Endothelial cell of umbilical vein (primary cell): ENCODE measurements at regions not wholly inside any gene's neighbourhood (a gene's known extent, or its start where the extent isn't known, plus 50 kb on each side); places are given as distances from the start of the nearest gene placed in this dataset.

ENCODE experiments used
- BruUV-seq: library from RNA; stranded (reverse); fragments of 400-500 nt; replicated peaks from 2 replicates; lab custom pipeline; 2021; lab: Mats Ljungman, UMichigan
- CTCF ChIA-PET: fragments of 300-600, 350-600 bp; sonication (Branson Sonifier 250); formaldehyde crosslinking; loops from one replicate; lab custom pipeline; 2021; ENCODE audit warnings: antibody characterized with exemption, inconsistent platforms; lab: Charles Lee
- POLR2A ChIA-PET: fragments of 300-600, 350-600 bp; sonication (Branson Sonifier 250); formaldehyde crosslinking; loops from one replicate; lab custom pipeline; 2021; ENCODE audit warnings: antibody characterized with exemption, inconsistent platforms; lab: Charles Lee
- DNase-seq: peaks from one replicate; pipeline ENCODE4 v3.0.0-alpha.2; 2011; ENCODE audit warnings: low read depth, low spot score
- FAIRE-seq: peaks from 2 replicates; lab custom pipeline; 2011; peaks lifted over from hg19 to GRCh38; lab: Jason Lieb, UNC
- H2AFZ ChIP-seq: 2 replicates; pipeline ENCODE4 v1.6.0; 2012; ENCODE audit warnings: low read depth, low read length, control low read depth, inconsistent platforms
- H3K27ac ChIP-seq: 2 replicates; pipeline ENCODE4 v1.5.1; 2011; ENCODE audit warnings: low read depth, mild to moderate bottlenecking, control low read depth, low read length, moderate library complexity; ENCODE audit not compliant: insufficient read depth
- H3K27me3 ChIP-seq, 2 experiments: 2 replicates each; pipeline versions ENCODE4 v1.6.0 to v1.6.1; 2011; ENCODE audit warnings: low read length in 2 of 2, mixed read lengths in 1 of 2; ENCODE audit not compliant: control insufficient read depth in 2 of 2, insufficient read depth in 2 of 2
- H3K36me3 ChIP-seq, 2 experiments: 2 replicates in 1 of 2; 3 replicates in 1 of 2; pipeline ENCODE4 v1.5.1; 2011; ENCODE audit warnings: low read length in 2 of 2, mild to moderate bottlenecking in 1 of 2, moderate library complexity in 1 of 2; ENCODE audit not compliant: control insufficient read depth in 2 of 2, insufficient read depth in 2 of 2; ENCODE audit errors: extremely low read depth in 1 of 2
- H3K4me1 ChIP-seq: 3 replicates; pipeline ENCODE4 v1.5.1; 2011; ENCODE audit warnings: mild to moderate bottlenecking, low read length; ENCODE audit not compliant: control insufficient read depth, insufficient read depth; ENCODE audit errors: extremely low read depth
- H3K4me2 ChIP-seq: 2 replicates; pipeline ENCODE4 v1.6.1; 2011; ENCODE audit warnings: low read length, control low read depth, mixed read lengths; ENCODE audit not compliant: insufficient read depth
- H3K4me3 ChIP-seq, 3 experiments: fragments of 200-600 bp in 1 of 3; sonication (generic), shearing (Covaris generic) in 1 of 3; replicated peaks in 1 of 3; 2 replicates each; pipeline ENCODE4 v1.5.1; 2011 to 2016; ENCODE audit warnings: control low read depth in 3 of 3, low read length in 3 of 3, mild to moderate bottlenecking in 2 of 3, inconsistent platforms in 1 of 3, low read depth in 1 of 3, moderate library complexity in 1 of 3; ENCODE audit not compliant: insufficient read depth in 1 of 3
- H3K79me2 ChIP-seq: 2 replicates; pipeline ENCODE4 v1.6.0; 2012; ENCODE audit warnings: low read length, inconsistent platforms; ENCODE audit not compliant: control insufficient read depth, insufficient read depth
- H3K9ac ChIP-seq: replicated peaks from 2 replicates; pipeline ENCODE3; 2011; ENCODE audit warnings: low read length, control low read depth; ENCODE audit not compliant: insufficient read depth; ENCODE audit errors: extremely low read depth
- H3K9me1 ChIP-seq: replicated peaks from 3 replicates; pipeline ENCODE4 v1.6.0; 2011; ENCODE audit warnings: mild to moderate bottlenecking, low read length; ENCODE audit not compliant: control insufficient read depth, insufficient read depth; ENCODE audit errors: extremely low read depth
- H3K9me3 ChIP-seq: replicated peaks from 2 replicates; pipeline ENCODE4 v1.5.1; 2012; ENCODE audit warnings: low read length, inconsistent platforms; ENCODE audit not compliant: control insufficient read depth, insufficient read depth
- H4K20me1 ChIP-seq: replicated peaks from 2 replicates; pipeline ENCODE3; 2011; ENCODE audit warnings: mild to moderate bottlenecking, low read length; ENCODE audit not compliant: control insufficient read depth, insufficient read depth; ENCODE audit errors: extremely low read depth
- CTCF ChIP-seq, 2 donors: IDR thresholded peaks; 1 replicate in 1 of 2; 2 replicates in 1 of 2; pipeline ENCODE4 v1.5.1; 2011; ENCODE audit warnings: low read length in 2 of 2, mild to moderate bottlenecking in 2 of 2, moderate library complexity in 2 of 2, control low read depth in 1 of 2, inconsistent platforms in 1 of 2, low read depth in 1 of 2; ENCODE audit not compliant: insufficient read depth in 1 of 2; ENCODE audit errors: extremely low read depth in 1 of 2
- EZH2 ChIP-seq: IDR thresholded peaks from 2 replicates; pipeline ENCODE4 v1.6.1; 2012; ENCODE audit warnings: borderline replicate concordance, low read depth, mild to moderate bottlenecking, moderate library complexity, low read length, inconsistent platforms; ENCODE audit not compliant: severe bottlenecking
- FOS ChIP-seq: IDR thresholded peaks from 2 replicates; pipeline ENCODE4 v1.6.1; 2011; ENCODE audit warnings: mild to moderate bottlenecking, low read length, moderate library complexity, borderline replicate concordance; ENCODE audit not compliant: insufficient read depth
- GATA2 ChIP-seq: IDR thresholded peaks from 2 replicates; pipeline ENCODE4 v1.7.0; 2011; ENCODE audit warnings: low read depth, mild to moderate bottlenecking, moderate library complexity, mixed read lengths, low read length; ENCODE audit not compliant: insufficient read length, insufficient read depth
- JUN ChIP-seq: IDR thresholded peaks from 2 replicates; pipeline ENCODE4 v1.6.1; 2011; ENCODE audit warnings: borderline replicate concordance, low read depth; ENCODE audit not compliant: insufficient read length, insufficient read depth
- MAX ChIP-seq: IDR thresholded peaks from 2 replicates; pipeline ENCODE4 v1.6.1; 2011; ENCODE audit not compliant: insufficient read depth, insufficient read length
- MYC ChIP-seq: IDR thresholded peaks from one replicate; pipeline ENCODE4 v1.6.1; 2011; ENCODE audit warnings: mild to moderate bottlenecking, low read depth, low read length
- POLR2A ChIP-seq: IDR thresholded peaks from 2 replicates; pipeline ENCODE4 v1.6.1; 2012; ENCODE audit warnings: low read depth, mild to moderate bottlenecking, control low read depth, low read length
- dilution Hi-C: fragments of 300-500 bp; cut with MboI; formaldehyde crosslinking; loops from one replicate; pipeline ENCODE4 v1.15.0; 2019; ENCODE audit warnings: low sequenced_read_pairs; ENCODE audit not compliant: extremely low pct_ligation_motif_present
- intact Hi-C: fragments of 100-400 bp; cut with micrococcal nuclease; formaldehyde crosslinking; loops from one replicate; pipeline ENCODE4 v1.10.0; 2022

- ChIA-PET POLR2A (no interaction called here), CTCF (no interaction called here)
- no peaks in the 10 kb centered on the region for H3K79me2 ChIP-seq
Measured at GRCh38 chr15:93865586-93865985, 365.8 kb upstream of the MCTP2 start.

More at GRCh38 chr15:93865586-93865985, 365.8 kb upstream of the MCTP2 start:
- intact Hi-C loops (no loop called here), dilution Hi-C loops (no loop called here)
- no peaks in the 10 kb centered on the region for H3K9me1 ChIP-seq
- H4K20me1 ChIP-seq: no peaks in the 10 kb centered on the region
- H3K4me3 ChIP-seq: no peak overlapping the region
- H3K27ac ChIP-seq: no peak overlapping the region
- no peak for DNase-seq
- TF ChIP-seq MYC (no peak), FOS (no peak), POLR2A (no peak), GATA2 (no peak), MAX (no peak), EZH2 (no peak), CTCF (IDR thresholded peaks at IDR 0.05; ENCODE audit: extremely low read depth in 1 of 2, insufficient read depth in 1 of 2, low read depth in 1 of 2, low read length in 2 of 2) (no peak), JUN (no peak)
- no peaks in the 10 kb centered on the region for H3K4me1 ChIP-seq
- peaks cover 6% of the 10 kb centered on the region for H3K9me3 ChIP-seq
- FAIRE-seq: no peak
- H3K27me3 ChIP-seq: no peaks in the 10 kb centered on the region
- no peak overlapping the region for H3K9ac ChIP-seq
- no peaks in the 10 kb centered on the region for H3K36me3 ChIP-seq
- H3K4me2 ChIP-seq: no peak overlapping the region
- BruUV-seq: no TSS peak
- no peak overlapping the region for H2AFZ ChIP-seq
